IMR-90 (cell line): ENCODE measurements at regions not wholly inside any gene's neighbourhood (a gene's known extent, or its start where the extent isn't known, plus 50 kb on each side); places are given as distances from the start of the nearest gene placed in this dataset.
"Not testable (repeated sequence)": the region's sequence is repeated elsewhere in the genome, so short reads cannot be mapped to it uniquely, and the experiment has no call there.

ENCODE experiments used
- ATAC-seq: fragments of 200-7000 bp; cut with Tn5 transposase; 2 replicates; pipeline ENCODE4 v1.9.1; 2020; ENCODE audit warnings: low read depth, mild to moderate bottlenecking, moderate library complexity
- BruUV-seq: library from RNA; stranded (reverse); fragments of 400-500 nt; replicated peaks from 2 replicates; lab custom pipeline; 2021; lab: Mats Ljungman, UMichigan
- CTCF ChIA-PET: fragments of 300-600 bp; formaldehyde crosslinking; extraction: SDS; loops from one replicate; lab custom pipeline; 2021; ENCODE audit warnings: antibody characterized with exemption; lab: Yijun Ruan, JAX
- POLR2A ChIA-PET: fragments of 300-600 bp; sonication (Branson Sonifier 250); formaldehyde crosslinking; loops from one replicate; lab custom pipeline; 2022; ENCODE audit warnings: antibody characterized with exemption; ENCODE audit not compliant: unreplicated experiment; lab: Charles Lee
- DNase-seq: peaks from one replicate; pipeline ENCODE4 v3.0.0; 2013
- H2AFZ ChIP-seq: replicated peaks from 2 replicates; pipeline ENCODE3; 2013; ENCODE audit warnings: low read length, mild to moderate bottlenecking; ENCODE audit not compliant: poor library complexity
- H2AK5ac ChIP-seq: 2 replicates; pipeline ENCODE4 v1.6.1; 2013; ENCODE audit warnings: low read depth, low read length, inconsistent platforms
- H2AK9ac ChIP-seq: replicated peaks from 2 replicates; pipeline ENCODE3; 2013; ENCODE audit warnings: mild to moderate bottlenecking, low read depth, low read length, moderate library complexity; ENCODE audit not compliant: poor library complexity
- H2BK120ac ChIP-seq: 2 replicates; pipeline ENCODE4 v1.6.1; 2013; ENCODE audit warnings: low read depth, low read length, inconsistent platforms
- H2BK15ac ChIP-seq: 3 replicates; pipeline ENCODE4 v1.6.1; 2013; ENCODE audit warnings: low read depth, low read length, inconsistent platforms
- H2BK20ac ChIP-seq: 2 replicates; pipeline ENCODE4 v1.6.1; 2013; ENCODE audit warnings: low read depth, mild to moderate bottlenecking, inconsistent platforms, low read length, moderate library complexity
- H2BK5ac ChIP-seq: 2 replicates; pipeline ENCODE4 v1.6.1; 2013; ENCODE audit warnings: mild to moderate bottlenecking, low read depth, low read length, inconsistent platforms; ENCODE audit not compliant: poor library complexity, severe bottlenecking
- H3K14ac ChIP-seq: replicated peaks from 2 replicates; pipeline ENCODE4 v1.6.1; 2013; ENCODE audit warnings: low read depth, low read length, inconsistent platforms
- H3K18ac ChIP-seq: 2 replicates; pipeline ENCODE4 v1.6.1; 2013; ENCODE audit warnings: low read depth, low read length, control low read depth
- H3K23ac ChIP-seq: 2 replicates; pipeline ENCODE4 v1.6.1; 2013; ENCODE audit warnings: low read depth, low read length, inconsistent platforms
- H3K27ac ChIP-seq: 2 replicates; pipeline ENCODE4 v1.5.1; 2013; ENCODE audit warnings: mild to moderate bottlenecking, control low read depth, low read length; ENCODE audit not compliant: insufficient read depth
- H3K27me3 ChIP-seq: 2 replicates; pipeline ENCODE4 v1.6.1; 2013; ENCODE audit warnings: low read length; ENCODE audit not compliant: control insufficient read depth, insufficient read depth
- H3K36me3 ChIP-seq: 2 replicates; pipeline ENCODE4 v1.6.1; 2013; ENCODE audit warnings: low read length, mixed read lengths; ENCODE audit not compliant: control insufficient read depth, insufficient read depth
- H3K4ac ChIP-seq: 2 replicates; pipeline ENCODE4 v1.6.1; 2013; ENCODE audit warnings: low read depth, low read length, inconsistent platforms
- H3K4me1 ChIP-seq: 2 replicates; pipeline ENCODE4 v1.6.1; 2013; ENCODE audit warnings: low read length, mixed read lengths; ENCODE audit not compliant: control insufficient read depth, insufficient read depth
- H3K4me2 ChIP-seq: 2 replicates; pipeline ENCODE4 v1.6.1; 2013; ENCODE audit warnings: low read depth, mild to moderate bottlenecking, control low read depth, low read length, moderate library complexity
- H3K4me3 ChIP-seq: 2 replicates; pipeline ENCODE4 v1.5.1; 2013; ENCODE audit warnings: low read depth, mild to moderate bottlenecking, control low read depth, low read length, moderate library complexity; ENCODE audit not compliant: insufficient read depth
- H3K56ac ChIP-seq: 2 replicates; pipeline ENCODE4 v1.6.1; 2013; ENCODE audit warnings: low read length, inconsistent platforms; ENCODE audit not compliant: insufficient read depth; ENCODE audit errors: extremely low read depth
- H3K79me1 ChIP-seq, 2 experiments: 2 replicates each; pipeline ENCODE4 v1.6.1; 2013; ENCODE audit warnings: low read length in 2 of 2, inconsistent platforms in 1 of 2, low read depth in 1 of 2
- H3K9ac ChIP-seq: 2 replicates; pipeline ENCODE4 v1.6.1; 2013; ENCODE audit warnings: low read depth, low read length, control low read depth
- H3K9me1 ChIP-seq: 2 replicates; pipeline ENCODE4 v1.6.1; 2013; ENCODE audit warnings: low read length, inconsistent platforms; ENCODE audit not compliant: insufficient read depth
- H3K9me3 ChIP-seq: 2 replicates; pipeline ENCODE4 v1.6.1; 2013; ENCODE audit warnings: low read length; ENCODE audit not compliant: control insufficient read depth, insufficient read depth
- H4K20me1 ChIP-seq: 2 replicates; pipeline ENCODE4 v1.6.1; 2013; ENCODE audit warnings: low read length, inconsistent platforms; ENCODE audit not compliant: insufficient read depth
- H4K5ac ChIP-seq: 2 replicates; pipeline ENCODE4 v1.6.1; 2013; ENCODE audit warnings: mild to moderate bottlenecking, low read depth, low read length, control low read depth
- H4K8ac ChIP-seq, 2 experiments: 2 replicates each; pipeline ENCODE4 v1.6.1; 2013; ENCODE audit warnings: low read depth in 2 of 2, low read length in 2 of 2, control low read depth in 1 of 2, inconsistent platforms in 1 of 2
- H4K91ac ChIP-seq: 2 replicates; pipeline ENCODE4 v1.6.1; 2013; ENCODE audit warnings: low read depth, low read length, inconsistent platforms; ENCODE audit not compliant: insufficient read depth
- whole genome bisulfite sequencing, 2 experiments: methylation state at CpG; one replicate each; pipeline versions ENCODE4 v1.1.5 to v1.1.7; 2013; ENCODE audit warnings: missing lambda C conversion rate in 2 of 2; ENCODE audit not compliant: insufficient read length in 1 of 2; ENCODE audit errors: extremely low coverage in 2 of 2; 5-methylcytosine and 5-hydroxymethylcytosine counted together
- dilution Hi-C: fragments of 300-500 bp; cut with HindIII; formaldehyde crosslinking; loops from one replicate; pipeline ENCODE4 v1.14.3; 2018; ENCODE audit warnings: low sequenced_read_pairs; ENCODE audit not compliant: unreplicated experiment
- in situ Hi-C: fragments of 300-500 bp; cut with MboI; formaldehyde crosslinking; loops from 3 replicates; pipeline ENCODE4 v1.14.3; 2019; ENCODE audit warnings: low sequenced_read_pairs, inconsistent platforms, mixed read lengths
- intact Hi-C: fragments of 100-400 bp; cut with micrococcal nuclease; formaldehyde crosslinking; loops from 2 replicates; pipeline ENCODE4 v1.10.0; 2022

- H2AFZ ChIP-seq, H3K23ac ChIP-seq, H3K4me1 ChIP-seq, H3K27ac ChIP-seq, H4K20me1 ChIP-seq, H3K9ac ChIP-seq, in situ Hi-C loops, BruUV-seq, H4K91ac ChIP-seq, H2AK9ac ChIP-seq, H2BK120ac ChIP-seq, DNase-seq, H3K4ac ChIP-seq, H3K56ac ChIP-seq, CTCF ChIA-PET, dilution Hi-C loops, H3K36me3 ChIP-seq, intact Hi-C loops, H3K9me1 ChIP-seq, H3K14ac ChIP-seq, H2BK15ac ChIP-seq, H3K18ac ChIP-seq, POLR2A ChIA-PET, H2BK5ac ChIP-seq, H2AK5ac ChIP-seq, H4K5ac ChIP-seq, H3K79me1 ChIP-seq, ATAC-seq, H3K27me3 ChIP-seq, H2BK20ac ChIP-seq, H3K4me2 ChIP-seq, H3K4me3 ChIP-seq, H4K8ac ChIP-seq, H3K9me3 ChIP-seq: not testable (repeated sequence)
- no CpG with 5 or more reads among the region's 4 CpGs for WGBS, 2 experiments
Measured at GRCh38 chr22:16730894-16731293, 94.3 kb downstream of the XKR3 start.

- intact Hi-C loops, in situ Hi-C loops: not testable (repeated sequence)
Measured at GRCh38 chr22:16727491-16727890, 97.7 kb downstream of the XKR3 start.

More at GRCh38 chr22:16727491-16727890, 97.7 kb downstream of the XKR3 start:
- H3K56ac ChIP-seq, H2BK120ac ChIP-seq, ATAC-seq, H3K4me3 ChIP-seq, H2AK5ac ChIP-seq, H2BK20ac ChIP-seq, H3K14ac ChIP-seq, H2AK9ac ChIP-seq, H4K91ac ChIP-seq, H2AFZ ChIP-seq, BruUV-seq, H3K23ac ChIP-seq, H3K9ac ChIP-seq, H3K4me2 ChIP-seq, H2BK5ac ChIP-seq, H4K5ac ChIP-seq, dilution Hi-C loops, H3K79me1 ChIP-seq, H4K20me1 ChIP-seq, H3K9me1 ChIP-seq, H4K8ac ChIP-seq, H3K18ac ChIP-seq, H3K4me1 ChIP-seq, H3K4ac ChIP-seq, H3K9me3 ChIP-seq, DNase-seq, H2BK15ac ChIP-seq, H3K27ac ChIP-seq, H3K27me3 ChIP-seq, H3K36me3 ChIP-seq: not testable (repeated sequence)
- no CpG with 5 or more reads among the region's 1 CpG for WGBS, 2 experiments
- CTCF ChIA-PET, result interaction anchor here (0.6 kb wide), 2 partner anchors 30 to 981 kb away, joined by 3 to 4 read pairs; no protein-coding TSS in a partner anchor
- POLR2A ChIA-PET, result interaction anchor here (0.6 kb wide), 1 partner anchor 35 kb away, joined by 3 read pairs; no protein-coding TSS in a partner anchor
